Occipital lobe (tissue), 1 donor: ENCODE measurements at regions not wholly inside any gene's neighbourhood (a gene's known extent, or its start where the extent isn't known, plus 50 kb on each side); places are given as distances from the start of the nearest gene placed in this dataset.

Experiments used
- DNase-seq: peaks from one replicate; lab custom pipeline; 2025; lab: John Stamatoyannopoulos, UW

DNA sequence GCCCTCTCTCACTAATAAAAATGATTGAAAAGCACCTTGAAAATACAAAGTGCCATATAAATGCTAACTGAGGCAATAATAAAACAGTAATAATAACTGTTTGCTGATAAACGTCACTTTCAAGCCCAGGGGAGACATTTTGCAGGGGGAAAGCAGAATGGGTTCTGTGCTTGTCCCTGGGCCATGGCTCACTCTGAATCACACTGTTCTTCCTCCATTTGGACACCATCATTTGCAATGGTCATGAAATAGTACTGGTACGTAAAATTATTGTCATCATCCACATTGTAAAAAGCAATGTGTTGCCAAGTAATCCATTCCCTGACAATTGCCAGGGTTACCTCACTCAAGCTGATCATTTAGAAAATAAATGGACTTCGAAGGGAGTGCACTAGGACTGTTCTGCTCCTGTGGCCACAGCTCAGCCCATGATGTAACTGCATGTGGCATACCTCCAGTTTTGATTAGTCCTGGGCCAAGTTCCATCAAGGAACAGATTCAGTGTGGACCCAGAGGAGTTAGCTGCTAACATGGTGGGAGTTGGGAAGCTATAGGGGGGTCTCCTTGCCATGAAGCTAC lies 508.8 kb upstream of the CELF4 start:
- no peak for DNase-seq

DNA sequence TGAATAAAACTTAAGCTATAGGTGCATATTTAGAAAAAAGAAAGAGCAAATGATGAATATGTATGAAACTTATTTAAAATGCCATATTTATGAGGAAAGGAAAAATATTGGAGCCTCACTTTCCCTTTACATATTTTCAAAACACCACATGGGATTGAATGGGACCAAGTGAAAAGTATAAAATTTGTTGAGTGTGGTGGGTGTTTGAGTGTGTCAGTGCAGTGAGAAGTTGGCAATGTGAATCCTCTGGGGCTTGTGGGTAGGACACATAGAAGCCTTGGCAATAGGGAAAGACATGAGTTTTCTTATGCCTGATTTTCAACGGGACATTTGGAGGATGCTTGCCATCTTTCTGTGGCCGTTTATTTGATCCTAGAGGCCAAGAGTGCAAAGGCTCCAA lies 502.2 kb upstream of the CELF4 start:
- no peak for DNase-seq

GRCh38 chr18:38067086-38067485 lies 501.5 kb upstream of the CELF4 start:
- DNase-seq = no peak

DNA sequence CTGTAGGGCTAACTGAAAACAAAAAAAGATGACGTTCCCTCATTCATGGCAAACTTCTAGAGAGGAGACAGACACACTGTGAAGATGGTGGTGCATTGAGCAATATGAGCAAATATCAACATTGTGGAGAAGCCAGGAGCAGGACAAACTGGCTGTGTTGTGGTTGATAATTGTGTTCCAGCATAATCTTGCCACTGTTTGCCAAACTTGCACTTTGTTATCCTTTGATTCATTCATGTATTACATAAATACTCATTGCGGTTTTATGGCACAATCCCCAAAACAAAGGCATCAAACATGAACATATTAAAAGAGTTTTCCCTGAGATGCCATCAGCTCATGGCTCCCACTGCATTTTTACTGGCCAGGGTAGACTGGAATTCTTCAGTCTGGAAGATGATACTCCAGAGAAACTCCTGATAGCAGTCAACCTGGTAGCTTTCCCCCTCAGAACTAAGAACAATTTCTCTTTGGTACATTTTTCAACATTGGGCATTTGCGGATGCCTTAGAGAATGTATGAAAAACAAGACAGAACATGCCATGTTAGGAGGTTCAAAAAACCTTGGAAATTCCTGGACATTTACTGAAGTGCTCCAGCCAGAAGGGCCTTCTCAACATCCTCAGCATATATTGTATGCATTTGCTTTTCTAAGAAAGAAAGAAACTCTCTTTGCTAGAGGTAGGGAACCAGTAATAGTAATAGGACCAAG lies 487.4 kb upstream of the CELF4 start:
- DNase-seq = no peak

GRCh38 chr18:38047820-38048219 lies 482.2 kb upstream of the CELF4 start:
- DNase-seq = no peak

DNA sequence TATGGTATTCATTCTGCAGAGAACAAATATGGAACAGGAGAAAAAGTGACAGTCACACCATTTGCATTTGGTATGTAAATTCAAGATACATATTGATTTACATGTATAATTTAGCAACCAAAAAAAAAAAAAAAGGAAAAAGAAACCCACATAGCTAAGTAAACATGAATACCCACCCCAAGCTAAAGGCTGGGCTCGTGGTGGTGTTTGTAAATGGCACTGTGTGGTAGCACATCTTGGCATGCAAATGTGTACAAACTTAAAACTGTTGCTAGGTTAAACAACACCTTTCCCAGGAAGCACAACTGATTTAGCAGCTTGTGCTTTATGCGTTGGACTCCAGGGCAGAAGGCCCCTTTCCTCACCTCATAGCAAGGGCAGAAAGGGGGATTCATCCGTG lies 481.1 kb upstream of the CELF4 start:
- DNase-seq = no peak

- DNase-seq = no peak
Observed at GRCh38 chr18:38045845-38046244, 480.2 kb upstream of the CELF4 start.

GRCh38 chr18:38042211-38042890 lies 476.8 kb upstream of the CELF4 start:
- no peak for DNase-seq

DNA sequence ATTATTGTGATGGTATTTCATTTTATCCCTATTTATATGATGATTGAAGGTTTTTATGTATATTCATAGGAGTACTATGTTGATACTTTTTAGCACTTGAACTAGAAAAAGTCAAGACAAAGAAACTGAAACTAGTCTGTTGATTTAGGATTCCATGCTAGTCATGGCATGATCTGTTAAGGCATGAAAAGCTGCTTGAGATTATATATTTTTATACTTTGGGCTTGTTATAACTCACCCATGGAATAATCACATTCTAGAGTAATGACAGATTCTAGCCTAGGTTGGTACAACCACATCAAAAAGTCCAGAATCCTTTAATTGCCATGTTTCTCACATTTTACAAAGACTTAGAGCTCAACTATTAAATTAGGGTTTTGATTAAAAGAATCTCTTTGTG lies 472.6 kb upstream of the CELF4 start:
- no peak for DNase-seq

DNA sequence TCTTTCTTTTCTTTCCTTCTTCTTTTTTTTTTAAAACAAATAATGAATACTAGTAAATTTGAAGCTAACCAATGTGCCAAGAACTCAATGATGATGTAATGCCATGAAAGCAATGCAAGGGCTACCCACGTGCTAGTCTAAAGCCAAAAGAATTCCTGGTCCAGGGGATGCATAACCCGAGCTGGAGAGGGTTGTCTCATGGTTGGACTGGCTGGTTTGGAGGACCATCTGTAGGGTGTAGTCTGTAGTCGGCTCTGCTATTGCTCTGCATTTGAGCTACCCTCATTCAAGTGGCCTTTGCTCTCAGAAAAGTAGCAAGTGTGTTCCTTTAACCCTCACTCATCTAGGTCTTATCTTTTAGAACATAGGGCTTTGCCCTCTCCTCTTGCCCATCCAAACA lies 469.6 kb upstream of the CELF4 start:
- no peak for DNase-seq

DNA sequence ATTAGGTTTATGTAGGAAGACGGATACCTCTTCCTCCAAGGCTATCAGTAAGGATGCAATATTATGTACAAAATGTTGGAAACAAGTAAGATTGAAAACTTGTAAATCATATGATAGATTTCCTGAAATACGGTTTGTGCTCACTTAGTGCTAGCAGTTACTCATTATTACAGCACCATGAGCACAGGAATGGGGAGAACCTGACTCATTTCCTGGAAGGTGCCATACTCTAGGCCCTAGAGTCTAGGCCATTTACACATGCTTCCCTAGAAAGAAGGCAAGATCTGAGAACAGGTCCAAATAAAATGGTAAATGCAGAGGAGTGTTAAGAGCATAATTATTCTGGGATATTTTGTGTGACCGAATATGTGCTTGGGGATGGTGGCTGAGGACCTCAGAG lies 467.7 kb upstream of the CELF4 start:
- DNase-seq = no peak

DNA sequence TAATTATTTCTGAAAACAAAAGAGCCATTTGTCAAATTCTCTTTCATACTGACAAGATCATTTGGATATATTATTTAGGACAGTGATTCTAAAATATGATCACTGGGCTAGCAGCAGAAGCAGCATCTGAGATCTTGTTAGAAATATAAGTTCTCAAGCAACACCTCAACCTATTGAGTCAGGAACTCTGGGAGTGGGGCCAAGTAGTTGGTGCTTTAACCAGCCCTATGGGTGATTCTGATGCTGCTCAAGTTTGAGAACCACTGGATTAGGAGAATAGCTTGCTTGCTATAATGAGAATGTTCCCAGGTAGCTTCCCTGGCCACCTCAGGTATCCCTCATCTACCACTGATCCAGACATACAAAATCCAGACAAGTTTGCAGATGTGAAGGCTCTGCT lies 466.9 kb upstream of the CELF4 start:
- DNase-seq = no peak

- no peak for DNase-seq
Observed at GRCh38 chr18:38028946-38029345, 463.3 kb upstream of the CELF4 start.

DNA sequence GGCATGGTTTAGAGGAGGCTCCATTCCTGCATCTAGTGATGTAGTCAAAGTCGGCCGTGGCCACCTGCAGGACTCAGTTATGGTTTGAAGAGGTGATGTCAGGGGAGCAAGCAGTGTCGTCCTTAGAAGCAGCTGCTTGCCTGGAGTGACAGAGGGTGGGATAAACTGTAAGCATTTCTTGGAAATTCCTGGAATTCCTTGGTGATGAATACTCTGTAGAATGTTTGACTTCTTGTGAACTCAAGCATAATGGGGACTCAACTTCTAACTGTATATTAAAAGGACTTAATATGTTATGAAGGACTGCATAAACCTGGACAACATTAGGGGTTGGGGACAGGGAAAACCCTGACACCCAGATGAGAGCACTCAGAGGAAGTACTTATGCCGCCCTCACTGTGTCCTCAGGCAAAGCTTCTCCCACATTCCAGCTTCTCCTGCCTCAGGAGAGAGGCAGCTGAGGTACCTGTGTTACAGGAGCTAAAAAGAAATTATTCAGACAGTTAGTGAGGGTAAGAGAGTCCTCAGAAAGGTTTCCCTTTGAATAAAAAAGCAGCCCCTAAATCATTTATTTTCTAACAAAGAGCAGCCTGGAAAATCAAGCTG lies 459.9 kb upstream of the CELF4 start:
- DNase-seq = no peak

GRCh38 chr18:38023871-38024270 lies 458.3 kb upstream of the CELF4 start:
- no peak for DNase-seq

DNA sequence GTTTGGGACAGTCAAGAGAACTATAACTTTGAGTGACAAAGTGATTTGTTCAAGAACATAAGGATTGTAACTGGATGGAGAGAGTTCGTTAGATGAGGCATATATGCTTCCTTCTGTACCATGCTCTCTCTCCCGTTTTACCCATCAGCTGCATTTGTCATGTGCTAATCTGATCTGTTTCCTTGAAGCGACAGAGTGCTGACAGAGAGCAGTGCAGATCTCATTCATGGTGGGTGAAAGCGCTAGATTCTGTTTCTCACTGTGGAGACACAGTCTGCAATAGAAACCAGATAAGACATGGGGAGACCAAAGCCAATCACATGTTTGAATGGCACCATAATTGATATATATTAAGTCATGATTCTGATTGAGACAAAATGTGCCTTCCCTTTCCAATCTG lies 456.6 kb upstream of the CELF4 start:
- DNase-seq = no peak

GRCh38 chr18:38019292-38019691 lies 453.7 kb upstream of the CELF4 start:
- no peak for DNase-seq

DNA sequence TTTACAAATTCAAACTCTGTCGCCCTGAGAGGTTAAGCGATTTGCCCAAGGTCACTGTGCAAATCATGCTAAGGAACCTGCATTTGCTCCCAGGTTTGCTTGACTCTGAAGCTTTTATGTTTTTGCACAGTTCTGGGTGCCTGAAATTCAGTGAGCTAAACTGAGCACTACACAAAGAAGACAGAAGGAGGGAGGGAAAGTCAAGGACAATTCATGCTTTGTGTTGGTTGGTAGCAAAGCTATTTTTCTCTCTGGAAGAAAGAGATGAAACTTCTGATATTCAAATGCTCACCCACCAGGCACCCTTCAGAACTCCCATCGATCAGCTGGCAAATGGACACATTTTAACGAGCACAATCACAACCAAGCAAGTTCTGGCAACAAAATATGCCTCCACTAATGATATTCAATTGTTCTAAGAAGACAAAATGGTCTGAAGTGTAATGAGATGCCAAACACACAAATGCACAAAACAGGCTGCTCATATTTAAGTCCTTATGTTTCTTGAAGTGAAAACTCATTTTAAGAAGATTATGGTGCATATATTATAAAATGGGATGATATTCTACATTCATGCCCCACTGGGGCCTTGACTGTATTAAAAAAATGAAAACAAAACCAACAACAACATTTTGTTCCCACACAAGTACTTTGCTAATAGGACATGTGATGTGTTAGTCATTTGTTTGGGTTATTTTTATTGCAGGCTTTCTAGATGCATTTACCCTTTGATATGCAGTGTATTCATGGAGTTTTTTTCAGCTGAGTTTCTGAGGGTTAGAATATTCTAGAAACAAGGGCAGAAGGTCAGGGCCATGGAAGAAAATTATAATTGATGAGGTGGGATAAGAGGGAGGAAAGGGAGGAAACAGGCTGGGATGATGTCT lies 445.6 kb upstream of the CELF4 start:
- no peak for DNase-seq

GRCh38 chr18:38010037-38010436 lies 444.4 kb upstream of the CELF4 start:
- no peak for DNase-seq

GRCh38 chr18:38009320-38009719 lies 443.7 kb upstream of the CELF4 start:
- DNase-seq = no peak

DNA sequence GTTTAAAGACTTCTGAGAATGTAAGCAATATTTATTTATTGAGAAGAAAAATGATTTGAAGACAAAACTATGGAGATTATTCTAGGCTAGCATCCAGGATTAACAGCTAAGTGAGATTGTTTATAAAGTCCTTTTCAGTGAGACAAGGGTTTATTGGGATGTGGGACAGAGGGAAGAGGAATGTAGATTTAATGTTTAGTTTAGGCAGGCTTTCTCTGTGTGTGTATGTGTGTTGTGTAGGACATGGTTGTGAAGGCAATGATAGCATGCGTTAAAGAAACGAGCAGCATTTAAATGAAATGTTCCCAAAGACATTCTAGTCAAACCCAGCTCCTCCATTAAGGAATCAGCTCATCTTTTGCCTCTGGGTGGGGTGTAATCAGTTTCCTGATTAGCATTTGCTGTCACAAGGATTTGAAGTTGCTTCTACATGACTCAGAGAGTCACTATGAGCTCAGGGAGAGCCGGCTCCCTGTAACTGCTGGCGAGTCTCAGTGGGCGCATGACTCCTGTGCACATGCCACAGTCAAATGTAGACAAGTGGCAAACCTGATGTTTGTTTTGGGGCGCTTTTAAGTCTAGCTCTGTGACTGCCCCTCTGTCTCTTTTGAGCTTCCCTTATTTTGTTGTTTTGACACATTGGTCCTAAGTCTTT lies 442.2 kb upstream of the CELF4 start:
- no peak for DNase-seq
